ENCODE measurements at regions not wholly inside any gene's neighbourhood (a gene's known extent, or its start where the extent isn't known, plus 50 kb on each side); places are given as distances from the start of the nearest gene placed in this dataset.

- no peak for DNase-seq
Measured at GRCh38 chr11:109752212-109752825, 330.3 kb downstream of the C11orf87 start.

GRCh38 chr11:109756521-109756920 lies 334.5 kb downstream of the C11orf87 start:
- no peak for DNase-seq

- DNase-seq, result no peak
Measured at GRCh38 chr11:109756951-109757350, 335.0 kb downstream of the C11orf87 start.

GRCh38 chr11:109762546-109762945 lies 330.6 kb upstream of the ZC3H12C start:
- DNase-seq, result no peak

- DNase-seq, result no peak
Measured at GRCh38 chr11:109765709-109766311, 327.4 kb upstream of the ZC3H12C start.

GRCh38 chr11:109769858-109770257 lies 323.3 kb upstream of the ZC3H12C start:
- no peak for DNase-seq

GRCh38 chr11:109770323-109770722 lies 322.9 kb upstream of the ZC3H12C start:
- DNase-seq, result no peak

GRCh38 chr11:109772892-109773291 lies 320.3 kb upstream of the ZC3H12C start:
- DNase-seq, result no peak

GRCh38 chr11:109775686-109776085 lies 317.5 kb upstream of the ZC3H12C start:
- DNase-seq, result no peak

- no peak for DNase-seq
Measured at GRCh38 chr11:109783014-109783413, 310.2 kb upstream of the ZC3H12C start.

- no peak for DNase-seq
Measured at GRCh38 chr11:109783840-109784239, 309.4 kb upstream of the ZC3H12C start.

- no peak for DNase-seq
Measured at GRCh38 chr11:109784536-109784935, 308.7 kb upstream of the ZC3H12C start.

GRCh38 chr11:109785198-109785597 lies 308.0 kb upstream of the ZC3H12C start:
- no peak for DNase-seq

- DNase-seq, result no peak
Measured at GRCh38 chr11:109785714-109786113, 307.5 kb upstream of the ZC3H12C start.

GRCh38 chr11:109788948-109789490 lies 304.2 kb upstream of the ZC3H12C start:
- DNase-seq, result no peak

- no peak for DNase-seq
Measured at GRCh38 chr11:109789901-109790300, 303.3 kb upstream of the ZC3H12C start.

- DNase-seq, result no peak
Measured at GRCh38 chr11:109791337-109791736, 301.9 kb upstream of the ZC3H12C start.

GRCh38 chr11:109794501-109794900 lies 298.7 kb upstream of the ZC3H12C start:
- DNase-seq, result no peak

- DNase-seq, result no peak
Measured at GRCh38 chr11:109795234-109795633, 298.0 kb upstream of the ZC3H12C start.

GRCh38 chr11:109796253-109796652 lies 296.9 kb upstream of the ZC3H12C start:
- no peak for DNase-seq

GRCh38 chr11:109798521-109798920 lies 294.7 kb upstream of the ZC3H12C start:
- DNase-seq, result no peak

GRCh38 chr11:109799604-109800003 lies 293.6 kb upstream of the ZC3H12C start:
- DNase-seq, result no peak

- DNase-seq, result no peak
Measured at GRCh38 chr11:109804911-109805310, 288.3 kb upstream of the ZC3H12C start.

- DNase-seq, result no peak
Measured at GRCh38 chr11:109806205-109806604, 287.0 kb upstream of the ZC3H12C start.

- no peak for DNase-seq
Measured at GRCh38 chr11:109808569-109808968, 284.6 kb upstream of the ZC3H12C start.
